ENCODE measurements at regions not wholly inside any gene's neighbourhood (a gene's known extent, or its start where the extent isn't known, plus 50 kb on each side); places are given as distances from the start of the nearest gene placed in this dataset.

- H3K79me2 ChIP-seq (ENCODE audit: insufficient read depth, low read length), result no peaks in the 10 kb centered on the region
- no peak overlapping the region for H3K18ac ChIP-seq (ENCODE audit: insufficient read length, low read depth, low read length)
- Mint-ChIP-seq H3K36me3 (ENCODE audit: insufficient read depth in 1 of 3, low read depth in 3 of 3) (peaks cover 22 to 28% (median 24%) of the 10 kb centered on the region in 3 experiments), H3K27ac (peak overlapping the region in 1 of 3 experiments; percentile 59; a peak in 2 of 7 replicates), H3K4me1 (peaks cover 18 to 19% of the 10 kb centered on the region in 2 experiments), H3K9me3 (peaks cover 17 to 25% of the 10 kb centered on the region in 2 experiments), H3K27me3 (ENCODE audit: low read depth) (no peaks in the 10 kb centered on the region), H3K4me3 (no peak overlapping the region)
- H3K14ac ChIP-seq (ENCODE audit: insufficient read depth, low read length), result no peak overlapping the region
- H4K91ac ChIP-seq (ENCODE audit: insufficient read length, low read depth, low read length), result no peak overlapping the region
- H3K56ac ChIP-seq (ENCODE audit: insufficient read length, low read depth, low read length), result no peak overlapping the region
- H2AK5ac ChIP-seq (ENCODE audit: insufficient read length, low read length), result no peak overlapping the region
- no peak overlapping the region for H2BK120ac ChIP-seq (ENCODE audit: low read depth, low read length, poor library complexity, severe bottlenecking)
- no peaks in the 10 kb centered on the region for H3K23me2 ChIP-seq (ENCODE audit: insufficient read length, low read depth, low read length, poor library complexity, severe bottlenecking)
- no peak overlapping the region for H4K5ac ChIP-seq (ENCODE audit: insufficient read length, low read depth, low read length)
- H3K4me2 ChIP-seq (ENCODE audit: insufficient read depth, insufficient read length, low read length), result no peak overlapping the region
- H3K27ac ChIP-seq (ENCODE audit: insufficient read length, low read depth, low read length), result peak overlapping the region; percentile 20
- no peaks in the 10 kb centered on the region for H3K27me3 ChIP-seq (ENCODE audit: insufficient read depth, low read length)
- H2BK15ac ChIP-seq (ENCODE audit: low read depth, low read length), result no peak overlapping the region
- H3K4ac ChIP-seq (ENCODE audit: low read depth, low read length), result no peak overlapping the region
- no peaks in the 10 kb centered on the region for H4K20me1 ChIP-seq (ENCODE audit: control insufficient read depth, insufficient read depth, insufficient read length)
- H2BK12ac ChIP-seq (ENCODE audit: insufficient read length, low read depth, low read length), result no peak overlapping the region
- no peak overlapping the region for H2BK20ac ChIP-seq (ENCODE audit: low read depth, low read length, poor library complexity, severe bottlenecking)
- H3K79me1 ChIP-seq (ENCODE audit: insufficient read depth, low read depth, low read length, poor library complexity, severe bottlenecking), result no peaks in the 10 kb centered on the region
- no peak overlapping the region for H3K9ac ChIP-seq (ENCODE audit: extremely low read depth, insufficient read length, low read length)
- peak overlapping the region; percentile 55 for H3T11ph ChIP-seq (ENCODE audit: low read length)
- H2BK5ac ChIP-seq (ENCODE audit: insufficient read length, low read length), result no peak overlapping the region
- H4K8ac ChIP-seq (replicated peaks; ENCODE audit: insufficient read length, low read depth, low read length), result no peak overlapping the region
- H3K4me1 ChIP-seq (ENCODE audit: insufficient read depth, low read length), result peaks cover 3% of the 10 kb centered on the region; the same call in 1 of the 2 replicates
- no peaks in the 10 kb centered on the region for H3K9me3 ChIP-seq (ENCODE audit: control insufficient read depth, low read depth, low read length)
- H3K23ac ChIP-seq (ENCODE audit: insufficient read length, low read depth, low read length), result no peak overlapping the region
- no peak for DNase-seq
- TF ChIP-seq, protein P1, sequence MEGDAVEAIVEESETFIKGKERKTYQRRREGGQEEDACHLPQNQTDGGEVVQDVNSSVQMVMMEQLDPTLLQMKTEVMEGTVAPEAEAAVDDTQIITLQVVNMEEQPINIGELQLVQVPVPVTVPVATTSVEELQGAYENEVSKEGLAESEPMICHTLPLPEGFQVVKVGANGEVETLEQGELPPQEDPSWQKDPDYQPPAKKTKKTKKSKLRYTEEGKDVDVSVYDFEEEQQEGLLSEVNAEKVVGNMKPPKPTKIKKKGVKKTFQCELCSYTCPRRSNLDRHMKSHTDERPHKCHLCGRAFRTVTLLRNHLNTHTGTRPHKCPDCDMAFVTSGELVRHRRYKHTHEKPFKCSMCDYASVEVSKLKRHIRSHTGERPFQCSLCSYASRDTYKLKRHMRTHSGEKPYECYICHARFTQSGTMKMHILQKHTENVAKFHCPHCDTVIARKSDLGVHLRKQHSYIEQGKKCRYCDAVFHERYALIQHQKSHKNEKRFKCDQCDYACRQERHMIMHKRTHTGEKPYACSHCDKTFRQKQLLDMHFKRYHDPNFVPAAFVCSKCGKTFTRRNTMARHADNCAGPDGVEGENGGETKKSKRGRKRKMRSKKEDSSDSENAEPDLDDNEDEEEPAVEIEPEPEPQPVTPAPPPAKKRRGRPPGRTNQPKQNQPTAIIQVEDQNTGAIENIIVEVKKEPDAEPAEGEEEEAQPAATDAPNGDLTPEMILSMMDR (conservative IDR thresholded peaks at IDR 0.05), result no peak
- no peak overlapping the region for H2AFZ ChIP-seq (ENCODE audit: low read length)
Observed at GRCh38 chr4:112840061-112840460, 203.1 kb downstream of the LARP7 start.

All from H9 (cell line).